HEK293T (cell line): ENCODE measurements at regions not wholly inside any gene's neighbourhood (a gene's known extent, or its start where the extent isn't known, plus 50 kb on each side); places are given as distances from the start of the nearest gene placed in this dataset.

Experiments
- CTCF ChIA-PET: fragments of 350-600 bp; formaldehyde crosslinking; extraction: SDS; loops from one replicate; lab custom pipeline; 2021; ENCODE audit warnings: antibody characterized with exemption, inconsistent platforms; lab: Yijun Ruan, JAX
- POLR2A ChIA-PET: fragments of 350-600 bp; formaldehyde crosslinking; extraction: SDS; loops from one replicate; lab custom pipeline; 2020; ENCODE audit warnings: antibody characterized with exemption, inconsistent platforms; lab: Yijun Ruan, JAX
- DNase-seq: peaks from one replicate; pipeline ENCODE4 v3.0.0; 2012; ENCODE audit warnings: mixed read lengths; ENCODE audit errors: extremely low spot score
- ARNT ChIP-seq: fragments of 450-650 bp; IDR thresholded peaks from 2 replicates; pipeline ENCODE4 v1.6.1; 2017; ENCODE audit warnings: mild to moderate bottlenecking
- BHLHE40 ChIP-seq: fragments of 450-650 bp; IDR thresholded peaks from 2 replicates; pipeline ENCODE4 v1.6.1; 2016; ENCODE audit warnings: mild to moderate bottlenecking, moderate library complexity, borderline replicate concordance
- CTBP1 ChIP-seq: fragments of 450-650 bp; IDR thresholded peaks from 2 replicates; pipeline ENCODE4 v1.6.1; 2016; ENCODE audit warnings: borderline replicate concordance
- ELF4 ChIP-seq: fragments of 450-650 bp; IDR thresholded peaks from 2 replicates; pipeline ENCODE4 v1.6.1; 2017; ENCODE audit warnings: antibody characterized with exemption
- FOXA1 ChIP-seq: fragments of 450-650 bp; IDR thresholded peaks from 2 replicates; pipeline ENCODE4 v1.6.1; 2016; ENCODE audit warnings: mild to moderate bottlenecking
- FOXK2 ChIP-seq: fragments of 450-650 bp; IDR thresholded peaks from 2 replicates; pipeline ENCODE4 v1.6.1; 2016; ENCODE audit warnings: mild to moderate bottlenecking
- FOXM1 ChIP-seq: fragments of 450-650 bp; IDR thresholded peaks from 2 replicates; pipeline ENCODE4 v1.6.1; 2017; ENCODE audit warnings: mild to moderate bottlenecking, borderline replicate concordance
- HDGF ChIP-seq: fragments of 450-650 bp; IDR thresholded peaks from 2 replicates; pipeline ENCODE4 v1.6.1; 2017; ENCODE audit warnings: antibody characterized with exemption, borderline replicate concordance
- L3MBTL2 ChIP-seq: fragments of 450-650 bp; conservative IDR thresholded peaks from 2 replicates; pipeline ENCODE4 v1.6.1; 2016; ENCODE audit warnings: mild to moderate bottlenecking
- LEF1 ChIP-seq: fragments of 450-650 bp; IDR thresholded peaks from 2 replicates; pipeline ENCODE4 v1.6.1; 2017; ENCODE audit warnings: mild to moderate bottlenecking, borderline replicate concordance
- NFRKB ChIP-seq: fragments of 450-650 bp; IDR thresholded peaks from 2 replicates; pipeline ENCODE4 v1.6.1; 2016; ENCODE audit warnings: mild to moderate bottlenecking, moderate library complexity
- PKNOX1 ChIP-seq: fragments of 450-650 bp; IDR thresholded peaks from 2 replicates; pipeline ENCODE4 v1.6.1; 2016
- SP1 ChIP-seq: fragments of 450-650 bp; IDR thresholded peaks from 2 replicates; pipeline ENCODE4 v1.6.1; 2017
- SUZ12 ChIP-seq: fragments of 450-650 bp; IDR thresholded peaks from 2 replicates; pipeline ENCODE4 v1.6.1; 2016; ENCODE audit warnings: mild to moderate bottlenecking
- TARDBP ChIP-seq: fragments of 450-650 bp; IDR thresholded peaks from 2 replicates; pipeline ENCODE4 v1.6.1; 2016
- ZNF384 ChIP-seq: fragments of 450-650 bp; IDR thresholded peaks from 2 replicates; pipeline ENCODE4 v1.6.1; 2016

DNA sequence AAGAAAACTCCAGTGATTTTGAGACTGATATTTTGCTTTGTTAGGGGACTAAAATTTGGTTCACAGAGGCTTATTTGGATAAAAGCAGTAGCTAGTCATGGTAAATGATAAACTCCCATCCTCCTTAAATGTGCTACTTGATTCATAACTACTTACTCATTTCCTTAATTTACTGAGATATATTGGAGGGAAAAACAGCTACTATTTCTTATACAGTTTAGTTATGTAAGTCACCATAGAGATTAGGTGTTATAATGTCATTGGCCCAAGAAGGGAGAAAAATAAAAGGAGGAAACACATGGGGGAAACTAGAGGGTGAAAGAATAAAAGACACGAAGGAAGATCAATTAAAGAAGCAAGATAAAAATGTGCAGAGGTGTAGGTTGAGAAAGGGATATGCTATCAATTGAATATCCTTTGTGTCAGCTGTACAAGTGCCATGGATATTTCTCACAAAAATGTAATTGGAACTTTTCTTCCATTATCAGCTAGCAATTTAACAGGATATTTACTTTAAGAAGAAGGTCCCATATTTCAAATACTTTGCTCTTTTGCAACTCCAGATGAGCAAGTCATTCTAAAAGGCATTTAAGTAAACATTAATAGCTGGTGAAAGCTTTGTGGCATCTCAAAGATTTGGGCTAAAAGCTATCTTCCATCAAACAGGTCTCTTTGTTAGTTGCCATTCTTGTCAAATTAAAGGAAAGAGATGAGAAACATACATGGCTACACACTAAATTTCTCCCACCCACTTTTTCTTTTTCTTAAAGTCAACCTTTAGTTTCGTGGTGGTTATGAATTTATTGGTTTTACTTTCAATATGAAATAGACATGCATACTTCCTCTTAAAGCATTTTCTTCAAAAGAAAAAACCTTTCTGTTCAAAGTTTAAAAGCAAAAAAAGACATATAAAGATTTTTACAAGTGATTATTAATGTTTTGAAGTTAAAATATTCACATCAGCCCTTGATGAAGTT lies 439.5 kb downstream of the CCER1 start:
- TF ChIP-seq PKNOX1: no peak
- TF ChIP-seq FOXK2: no peak
- no peak for TF ChIP-seq L3MBTL2
- no peak for TF ChIP-seq ELF4
- TF ChIP-seq ARNT: no peak
- TF ChIP-seq SP1: no peak
- no peak for TF ChIP-seq SUZ12
- TF ChIP-seq LEF1: no peak
- no peak for TF ChIP-seq CTBP1
- no peak for TF ChIP-seq BHLHE40
- TF ChIP-seq NFRKB: no peak
- POLR2A ChIA-PET: no interaction called here
- no peak for DNase-seq
- CTCF ChIA-PET: interaction anchor here (0.6 kb wide), 1 partner anchor 425 kb away, joined by 3 read pairs; no protein-coding TSS in a partner anchor

GRCh38 chr12:90514325-90514724 lies 440.7 kb downstream of the CCER1 start:
- no peak for DNase-seq
- no peak for TF ChIP-seq ELF4
- TF ChIP-seq NFRKB: no peak
- no peak for TF ChIP-seq LEF1
- no peak for TF ChIP-seq L3MBTL2
- TF ChIP-seq SUZ12: no peak
- no peak for TF ChIP-seq FOXK2
- no peak for TF ChIP-seq ARNT
- TF ChIP-seq ZNF384: no peak
- no peak for TF ChIP-seq BHLHE40
- no peak for TF ChIP-seq TARDBP
- CTCF ChIA-PET: no interaction called here
- POLR2A ChIA-PET: no interaction called here

GRCh38 chr12:90512518-90512917 lies 442.5 kb downstream of the CCER1 start:
- TF ChIP-seq ELF4: no peak
- no peak for TF ChIP-seq FOXK2
- no peak for TF ChIP-seq LEF1
- TF ChIP-seq L3MBTL2: no peak
- TF ChIP-seq ZNF384: no peak
- no peak for TF ChIP-seq SP1
- TF ChIP-seq TARDBP: no peak
- no peak for TF ChIP-seq ARNT
- no peak for TF ChIP-seq HDGF
- TF ChIP-seq PKNOX1: no peak
- no peak for TF ChIP-seq NFRKB
- no peak for TF ChIP-seq FOXA1
- TF ChIP-seq CTBP1: no peak
- TF ChIP-seq BHLHE40: no peak
- no peak for TF ChIP-seq SUZ12
- POLR2A ChIA-PET: no interaction called here
- CTCF ChIA-PET: no interaction called here
- DNase-seq: no peak

DNA sequence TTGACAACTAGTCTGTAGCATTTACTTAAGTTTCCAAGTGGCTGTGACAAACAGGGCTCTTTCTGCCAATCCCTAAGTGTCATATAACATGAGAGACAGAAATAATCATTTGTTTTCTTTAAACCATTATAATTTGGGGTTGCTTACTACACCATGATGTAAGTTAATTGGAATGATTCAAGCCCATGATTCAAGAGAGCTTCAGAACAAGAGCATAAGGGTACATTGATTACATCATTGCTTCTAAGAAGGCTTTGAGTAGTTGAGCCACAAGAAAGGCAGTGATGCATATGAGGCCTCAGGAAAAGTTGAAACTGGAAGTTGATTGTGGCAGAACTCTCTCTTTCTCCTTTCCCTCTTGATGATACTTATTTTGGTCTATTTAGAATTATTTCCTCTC lies 444.0 kb downstream of the CCER1 start:
- ChIA-PET CTCF (no interaction called here), POLR2A (no interaction called here)
- TF ChIP-seq ELF4 (no peak), NFRKB (no peak), FOXK2 (no peak), TARDBP (no peak), FOXA1 (no peak), ZNF384 (no peak), SP1 (no peak), CTBP1 (no peak), BHLHE40 (no peak), PKNOX1 (no peak), SUZ12 (no peak), LEF1 (no peak), FOXM1 (no peak), L3MBTL2 (no peak), ARNT (no peak), HDGF (no peak)
- no peak for DNase-seq

- CTCF ChIA-PET: no interaction called here
- POLR2A ChIA-PET: no interaction called here
- TF ChIP-seq NFRKB (no peak), L3MBTL2 (no peak)
- no peak for DNase-seq
Observed at GRCh38 chr12:90504806-90505205, 450.2 kb downstream of the CCER1 start.

DNA sequence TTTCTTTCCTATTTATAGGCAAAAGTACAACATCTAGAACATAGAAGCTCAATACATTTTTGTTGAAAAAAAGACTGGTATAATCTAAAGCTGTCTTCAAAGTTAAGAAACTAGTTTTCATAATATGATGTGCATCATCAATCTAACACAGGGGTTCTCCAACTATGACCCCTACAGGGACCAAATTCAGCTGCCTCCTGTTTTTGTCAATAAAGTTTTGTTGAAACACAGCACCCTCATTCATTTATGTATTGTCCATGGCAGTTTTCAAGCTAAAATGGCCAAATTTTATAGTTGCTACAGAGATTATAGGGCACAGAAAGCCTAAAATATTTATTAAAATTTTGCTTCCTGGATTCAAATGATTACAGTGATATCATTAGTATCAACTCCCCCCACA lies 452.9 kb downstream of the CCER1 start:
- ChIA-PET POLR2A (no interaction called here), CTCF (no interaction called here)
- TF ChIP-seq ARNT (no peak), L3MBTL2 (no peak), BHLHE40 (no peak), FOXA1 (no peak), SP1 (no peak), TARDBP (no peak), LEF1 (no peak)
- DNase-seq: no peak
